ENCODE measurements at regions not wholly inside any gene's neighbourhood (a gene's known extent, or its start where the extent isn't known, plus 50 kb on each side); places are given as distances from the start of the nearest gene placed in this dataset.

- Mint-ChIP-seq H3K4me1 (ENCODE audit: low read depth, unreplicated experiment) (no peaks in the 10 kb centered on the region), H3K36me3 (ENCODE audit: insufficient read depth, unreplicated experiment) (no peaks in the 10 kb centered on the region), H3K9me3 (ENCODE audit: low read depth, unreplicated experiment) (peaks cover 3% of the 10 kb centered on the region), H3K27ac (ENCODE audit: unreplicated experiment) (no peak overlapping the region), H3K27me3 (ENCODE audit: unreplicated experiment) (no peaks in the 10 kb centered on the region), H3K4me3 (ENCODE audit: low read depth, unreplicated experiment) (no peak overlapping the region)
- TF ChIP-seq CTCF (IDR thresholded peaks at IDR 0.05; ENCODE audit: unreplicated experiment): no peak
- intact Hi-C loops (cut with micrococcal nuclease; ENCODE audit: unreplicated experiment): no loop called here
- DNase-seq: no peak
- CTCF ChIA-PET: no interaction called here
- BruUV-seq (replicated peaks): no TSS peak
Measured at GRCh38 chr1:81030441-81030840, 770.3 kb upstream of the ADGRL2 start.

- Mint-ChIP-seq H3K36me3 (ENCODE audit: insufficient read depth, unreplicated experiment) (no peaks in the 10 kb centered on the region), H3K4me1 (ENCODE audit: low read depth, unreplicated experiment) (no peaks in the 10 kb centered on the region), H3K27ac (ENCODE audit: unreplicated experiment) (no peak overlapping the region), H3K4me3 (ENCODE audit: low read depth, unreplicated experiment) (no peak overlapping the region), H3K9me3 (ENCODE audit: low read depth, unreplicated experiment) (peaks cover 3% of the 10 kb centered on the region), H3K27me3 (ENCODE audit: unreplicated experiment) (no peaks in the 10 kb centered on the region)
- TF ChIP-seq CTCF (IDR thresholded peaks at IDR 0.05; ENCODE audit: unreplicated experiment): no peak
- no TSS peak for BruUV-seq (replicated peaks)
- intact Hi-C loops (cut with micrococcal nuclease; ENCODE audit: unreplicated experiment): no loop called here
- DNase-seq: no peak
- CTCF ChIA-PET: no interaction called here
Measured at GRCh38 chr1:81029266-81029665, 771.5 kb upstream of the ADGRL2 start.

- Mint-ChIP-seq H3K27me3 (ENCODE audit: unreplicated experiment) (no peaks in the 10 kb centered on the region), H3K4me3 (ENCODE audit: low read depth, unreplicated experiment) (no peak overlapping the region), H3K27ac (ENCODE audit: unreplicated experiment) (no peak overlapping the region), H3K9me3 (ENCODE audit: low read depth, unreplicated experiment) (peaks cover 3% of the 10 kb centered on the region), H3K36me3 (ENCODE audit: insufficient read depth, unreplicated experiment) (no peaks in the 10 kb centered on the region), H3K4me1 (ENCODE audit: low read depth, unreplicated experiment) (no peaks in the 10 kb centered on the region)
- DNase-seq: no peak
- CTCF ChIA-PET: no interaction called here
- intact Hi-C loops (cut with micrococcal nuclease; ENCODE audit: unreplicated experiment): no loop called here
- TF ChIP-seq CTCF (IDR thresholded peaks at IDR 0.05; ENCODE audit: unreplicated experiment): no peak
- no TSS peak for BruUV-seq (replicated peaks)
Measured at GRCh38 chr1:81023187-81023724, 777.5 kb upstream of the ADGRL2 start.

GRCh38 chr1:81021134-81021533, 779.6 kb upstream of the ADGRL2 start:
- intact Hi-C loops (cut with micrococcal nuclease; ENCODE audit: unreplicated experiment): no loop called here
- no TSS peak for BruUV-seq (replicated peaks)

More at GRCh38 chr1:81021134-81021533, 779.6 kb upstream of the ADGRL2 start:
- H3K36me3 Mint-ChIP-seq (ENCODE audit: insufficient read depth, unreplicated experiment): no peaks in the 10 kb centered on the region
- H3K4me1 Mint-ChIP-seq (ENCODE audit: low read depth, unreplicated experiment): no peaks in the 10 kb centered on the region
- CTCF ChIA-PET: no interaction called here
- H3K27ac Mint-ChIP-seq (ENCODE audit: unreplicated experiment): no peak overlapping the region
- H3K27me3 Mint-ChIP-seq (ENCODE audit: unreplicated experiment): no peaks in the 10 kb centered on the region
- peaks cover 3% of the 10 kb centered on the region for H3K9me3 Mint-ChIP-seq (ENCODE audit: low read depth, unreplicated experiment)
- DNase-seq: no peak
- H3K4me3 Mint-ChIP-seq (ENCODE audit: low read depth, unreplicated experiment): no peak overlapping the region
- TF ChIP-seq CTCF (IDR thresholded peaks at IDR 0.05; ENCODE audit: unreplicated experiment): no peak
